ENCODE measurements at regions not wholly inside any gene's neighbourhood (a gene's known extent, or its start where the extent isn't known, plus 50 kb on each side); places are given as distances from the start of the nearest gene placed in this dataset.

GRCh38 chr2:16214861-16215260 is 274.5 kb downstream of the MYCN start:
- no peak for DNase-seq
- H3K9me3 Mint-ChIP-seq (ENCODE audit: unreplicated experiment): peaks cover 12% of the 10 kb centered on the region
- H3K27ac Mint-ChIP-seq (ENCODE audit: unreplicated experiment): no peak overlapping the region
- TF ChIP-seq CTCF (IDR thresholded peaks at IDR 0.05; ENCODE audit: partially characterized antibody, unreplicated experiment): no peak
- H3K4me1 Mint-ChIP-seq (ENCODE audit: low read depth, unreplicated experiment): peaks cover 19% of the 10 kb centered on the region
- no peaks in the 10 kb centered on the region for H3K27me3 Mint-ChIP-seq (ENCODE audit: unreplicated experiment)
- no peak overlapping the region for H3K4me3 Mint-ChIP-seq (ENCODE audit: unreplicated experiment)
- no peaks in the 10 kb centered on the region for H3K36me3 Mint-ChIP-seq (ENCODE audit: unreplicated experiment)

- Mint-ChIP-seq H3K27me3 (ENCODE audit: unreplicated experiment) (no peaks in the 10 kb centered on the region), H3K9me3 (ENCODE audit: unreplicated experiment) (peaks cover 12% of the 10 kb centered on the region), H3K36me3 (ENCODE audit: unreplicated experiment) (no peaks in the 10 kb centered on the region), H3K4me3 (ENCODE audit: unreplicated experiment) (no peak overlapping the region), H3K27ac (ENCODE audit: unreplicated experiment) (no peak overlapping the region), H3K4me1 (ENCODE audit: low read depth, unreplicated experiment) (peaks cover 19% of the 10 kb centered on the region)
- no peak for TF ChIP-seq CTCF (IDR thresholded peaks at IDR 0.05; ENCODE audit: partially characterized antibody, unreplicated experiment)
- no peak for DNase-seq
Measured at GRCh38 chr2:16214391-16214790, 274.0 kb downstream of the MYCN start.

- Mint-ChIP-seq H3K36me3 (ENCODE audit: unreplicated experiment) (no peaks in the 10 kb centered on the region), H3K27me3 (ENCODE audit: unreplicated experiment) (no peaks in the 10 kb centered on the region), H3K27ac (ENCODE audit: unreplicated experiment) (no peak overlapping the region), H3K4me3 (ENCODE audit: unreplicated experiment) (no peak overlapping the region), H3K9me3 (ENCODE audit: unreplicated experiment) (peaks cover 10% of the 10 kb centered on the region), H3K4me1 (ENCODE audit: low read depth, unreplicated experiment) (peaks cover 19% of the 10 kb centered on the region)
- TF ChIP-seq CTCF (IDR thresholded peaks at IDR 0.05; ENCODE audit: partially characterized antibody, unreplicated experiment): no peak
- DNase-seq: no peak
Measured at GRCh38 chr2:16212321-16212720, 272.0 kb downstream of the MYCN start.

GRCh38 chr2:16211341-16211740 is 271.0 kb downstream of the MYCN start:
- H3K36me3 Mint-ChIP-seq (ENCODE audit: unreplicated experiment): no peaks in the 10 kb centered on the region
- H3K4me3 Mint-ChIP-seq (ENCODE audit: unreplicated experiment): no peak overlapping the region
- no peak overlapping the region for H3K27ac Mint-ChIP-seq (ENCODE audit: unreplicated experiment)
- no peak for TF ChIP-seq CTCF (IDR thresholded peaks at IDR 0.05; ENCODE audit: partially characterized antibody, unreplicated experiment)
- no peaks in the 10 kb centered on the region for H3K27me3 Mint-ChIP-seq (ENCODE audit: unreplicated experiment)
- peaks cover 10% of the 10 kb centered on the region for H3K4me1 Mint-ChIP-seq (ENCODE audit: low read depth, unreplicated experiment)
- peaks cover 7% of the 10 kb centered on the region for H3K9me3 Mint-ChIP-seq (ENCODE audit: unreplicated experiment)
- no peak for DNase-seq

GRCh38 chr2:16210841-16211240 is 270.5 kb downstream of the MYCN start:
- DNase-seq: no peak
- H3K9me3 Mint-ChIP-seq (ENCODE audit: unreplicated experiment): peaks cover 3% of the 10 kb centered on the region
- no peaks in the 10 kb centered on the region for H3K27me3 Mint-ChIP-seq (ENCODE audit: unreplicated experiment)
- TF ChIP-seq CTCF (IDR thresholded peaks at IDR 0.05; ENCODE audit: partially characterized antibody, unreplicated experiment): no peak
- H3K36me3 Mint-ChIP-seq (ENCODE audit: unreplicated experiment): no peaks in the 10 kb centered on the region
- H3K4me1 Mint-ChIP-seq (ENCODE audit: low read depth, unreplicated experiment): peaks cover 5% of the 10 kb centered on the region
- H3K27ac Mint-ChIP-seq (ENCODE audit: unreplicated experiment): no peak overlapping the region
- no peak overlapping the region for H3K4me3 Mint-ChIP-seq (ENCODE audit: unreplicated experiment)
